H9 (cell line): ENCODE measurements at regions not wholly inside any gene's neighbourhood (a gene's known extent, or its start where the extent isn't known, plus 50 kb on each side); places are given as distances from the start of the nearest gene placed in this dataset.

ENCODE experiments used
- DNase-seq: peaks from one replicate; pipeline ENCODE4 v3.0.0-alpha.2; 2017
- H2AFZ ChIP-seq: one replicate; pipeline ENCODE4 v1.6.1; 2013; ENCODE audit warnings: mild to moderate bottlenecking, low read length, control low read depth, moderate library complexity
- H2AK5ac ChIP-seq: 2 replicates; pipeline ENCODE4 v1.6.1; 2013; ENCODE audit warnings: low read length, control low read depth, mixed read lengths; ENCODE audit not compliant: insufficient read length
- H2BK120ac ChIP-seq: one replicate; pipeline ENCODE4 v1.6.1; 2013; ENCODE audit warnings: low read depth, mild to moderate bottlenecking, low read length, control low read depth, inconsistent platforms; ENCODE audit not compliant: poor library complexity, severe bottlenecking
- H2BK12ac ChIP-seq: 2 replicates; pipeline ENCODE4 v1.6.1; 2013; ENCODE audit warnings: low read length, control low read depth, mixed read lengths, low read depth; ENCODE audit not compliant: insufficient read length
- H2BK15ac ChIP-seq: 2 replicates; pipeline ENCODE4 v1.6.1; 2013; ENCODE audit warnings: low read depth, low read length, control low read depth
- H2BK20ac ChIP-seq: one replicate; pipeline ENCODE4 v1.6.1; 2013; ENCODE audit warnings: low read depth, mild to moderate bottlenecking, low read length, control low read depth, inconsistent platforms; ENCODE audit not compliant: poor library complexity, severe bottlenecking
- H2BK5ac ChIP-seq: 2 replicates; pipeline ENCODE4 v1.6.1; 2013; ENCODE audit warnings: low read length, control low read depth, mixed read lengths; ENCODE audit not compliant: insufficient read length
- H3K14ac ChIP-seq: 2 replicates; pipeline ENCODE4 v1.6.1; 2013; ENCODE audit warnings: low read length, control low read depth; ENCODE audit not compliant: insufficient read depth
- H3K18ac ChIP-seq: 2 replicates; pipeline ENCODE4 v1.6.1; 2013; ENCODE audit warnings: low read depth, mild to moderate bottlenecking, mixed read lengths, low read length, control low read depth; ENCODE audit not compliant: insufficient read length
- H3K23ac ChIP-seq: 2 replicates; pipeline ENCODE4 v1.6.1; 2013; ENCODE audit warnings: low read length, control low read depth, mixed read lengths, low read depth; ENCODE audit not compliant: insufficient read length
- H3K23me2 ChIP-seq: 2 replicates; pipeline ENCODE4 v1.6.1; 2013; ENCODE audit warnings: low read depth, mild to moderate bottlenecking, mixed read lengths, low read length, control low read depth; ENCODE audit not compliant: insufficient read length, poor library complexity, severe bottlenecking
- H3K27ac ChIP-seq: 2 replicates; pipeline ENCODE4 v1.5.1; 2013; ENCODE audit warnings: low read length, control low read depth, mixed read lengths, low read depth; ENCODE audit not compliant: insufficient read length
- H3K27me3 ChIP-seq: 2 replicates; pipeline ENCODE4 v1.6.1; 2013; ENCODE audit warnings: low read length, control low read depth, inconsistent platforms; ENCODE audit not compliant: insufficient read depth
- H3K4ac ChIP-seq: 2 replicates; pipeline ENCODE4 v1.6.1; 2013; ENCODE audit warnings: low read depth, mild to moderate bottlenecking, control low read depth, inconsistent platforms, low read length, moderate library complexity
- H3K4me1 ChIP-seq: 2 replicates; pipeline ENCODE4 v1.6.1; 2013; ENCODE audit warnings: low read length, control low read depth, inconsistent platforms; ENCODE audit not compliant: insufficient read depth
- H3K4me2 ChIP-seq: 2 replicates; pipeline ENCODE4 v1.6.1; 2013; ENCODE audit warnings: low read length, control low read depth, mixed read lengths; ENCODE audit not compliant: insufficient read length, insufficient read depth
- H3K56ac ChIP-seq: 2 replicates; pipeline ENCODE4 v1.6.1; 2013; ENCODE audit warnings: low read depth, mild to moderate bottlenecking, mixed read lengths, low read length, control low read depth; ENCODE audit not compliant: insufficient read length
- H3K79me1 ChIP-seq: 2 replicates; pipeline ENCODE4 v1.6.1; 2013; ENCODE audit warnings: low read depth, mild to moderate bottlenecking, moderate library complexity, low read length, control low read depth, inconsistent platforms; ENCODE audit not compliant: insufficient read depth, poor library complexity, severe bottlenecking
- H3K79me2 ChIP-seq: 2 replicates; pipeline ENCODE4 v1.6.1; 2013; ENCODE audit warnings: low read length, control low read depth, inconsistent platforms; ENCODE audit not compliant: insufficient read depth
- H3K9ac ChIP-seq: 2 replicates; pipeline ENCODE4 v1.6.1; 2013; ENCODE audit warnings: low read length, control low read depth, mixed read lengths; ENCODE audit not compliant: insufficient read length; ENCODE audit errors: extremely low read depth
- H3K9me3 ChIP-seq: one replicate; pipeline ENCODE4 v1.6.1; 2013; ENCODE audit warnings: low read depth, low read length, inconsistent platforms; ENCODE audit not compliant: control insufficient read depth
- H3T11ph ChIP-seq: one replicate; pipeline ENCODE4 v1.6.1; 2013; ENCODE audit warnings: mild to moderate bottlenecking, low read length, control low read depth, inconsistent platforms
- H4K20me1 ChIP-seq: one replicate; pipeline ENCODE4 v1.6.1; 2013; ENCODE audit not compliant: control insufficient read depth, insufficient read length, insufficient read depth
- H4K5ac ChIP-seq: 2 replicates; pipeline ENCODE4 v1.6.1; 2013; ENCODE audit warnings: low read depth, mild to moderate bottlenecking, mixed read lengths, low read length, control low read depth; ENCODE audit not compliant: insufficient read length
- H4K8ac ChIP-seq: replicated peaks from 2 replicates; pipeline ENCODE4 v1.6.1; 2013; ENCODE audit warnings: low read length, control low read depth, mixed read lengths, low read depth; ENCODE audit not compliant: insufficient read length
- H4K91ac ChIP-seq: 2 replicates; pipeline ENCODE4 v1.6.1; 2013; ENCODE audit warnings: low read depth, mild to moderate bottlenecking, moderate library complexity, mixed read lengths, low read length, control low read depth; ENCODE audit not compliant: insufficient read length
- H3K27ac Mint-ChIP-seq, 3 experiments: 2 replicates in 2 of 3; 3 replicates in 1 of 3; pipeline ENCODE4 v1.8.0; 2020 to 2021; ENCODE audit warnings: mixed read lengths in 3 of 3, mild to moderate bottlenecking in 1 of 3, moderate library complexity in 1 of 3
- H3K27me3 Mint-ChIP-seq: 2 replicates; pipeline ENCODE4 v1.8.0; 2021; ENCODE audit warnings: low read depth, mild to moderate bottlenecking, moderate library complexity, mixed read lengths
- H3K36me3 Mint-ChIP-seq, 3 experiments: 2 replicates in 2 of 3; 3 replicates in 1 of 3; pipeline ENCODE4 v1.8.0; 2020 to 2021; ENCODE audit warnings: low read depth in 3 of 3, mixed read lengths in 3 of 3; ENCODE audit not compliant: insufficient read depth in 1 of 3
- H3K4me1 Mint-ChIP-seq, 2 experiments: 2 replicates each; pipeline ENCODE4 v1.8.0; 2020; ENCODE audit warnings: mixed read lengths in 2 of 2
- H3K4me3 Mint-ChIP-seq, 2 experiments: 2 replicates in 1 of 2; 3 replicates in 1 of 2; pipeline ENCODE4 v1.8.0; 2020 to 2021; ENCODE audit warnings: mild to moderate bottlenecking in 2 of 2, mixed read lengths in 2 of 2, moderate library complexity in 1 of 2
- H3K9me3 Mint-ChIP-seq, 2 experiments: 2 replicates in 1 of 2; 3 replicates in 1 of 2; pipeline ENCODE4 v1.8.0; 2020; ENCODE audit warnings: mild to moderate bottlenecking in 2 of 2, mixed read lengths in 2 of 2, moderate library complexity in 1 of 2
- CTCF ChIP-seq: fragments of 200-600 bp; sonication (generic); conservative IDR thresholded peaks from 3 replicates; pipeline ENCODE4 v1.8.0; 2021; ENCODE audit warnings: antibody characterized with exemption, mild to moderate bottlenecking
- WGBS: extraction: QIAGEN DNeasy Blood & Tissue Kit; methylation state at CpG from one replicate; pipeline ENCODE4 v1.1.7; 2013; ENCODE audit warnings: missing lambda C conversion rate, low lambda C conversion rate, mixed read lengths; ENCODE audit not compliant: insufficient read length; ENCODE audit errors: extremely low coverage; 5-methylcytosine and 5-hydroxymethylcytosine counted together

- H2BK120ac ChIP-seq, result no peak overlapping the region
- no peak for TF ChIP-seq CTCF
- no peak overlapping the region for H3K4me2 ChIP-seq
- H2BK15ac ChIP-seq, result no peak overlapping the region
- H3K14ac ChIP-seq, result no peak overlapping the region
- no peak overlapping the region for H3K4ac ChIP-seq
- H4K8ac ChIP-seq, result no peak overlapping the region
- Mint-ChIP-seq H3K36me3 (no peaks in the 10 kb centered on the region), H3K4me1 (peaks cover 4 to 15% of the 10 kb centered on the region in 2 experiments; a peak in 2 of 4 replicates), H3K4me3 (no peak overlapping the region), H3K27ac (no peak overlapping the region; a peak in 1 of 7 replicates), H3K9me3 (no peaks in the 10 kb centered on the region; a peak in 2 of 5 replicates), H3K27me3 (peaks cover 7% of the 10 kb centered on the region)
- H4K5ac ChIP-seq, result no peak overlapping the region
- no peak overlapping the region for H3K23ac ChIP-seq
- no peak overlapping the region for H2BK5ac ChIP-seq
- no peak overlapping the region for H3K27ac ChIP-seq
- H3K9ac ChIP-seq, result no peak overlapping the region
- H3K9me3 ChIP-seq, result no peaks in the 10 kb centered on the region
- no peak overlapping the region for H2AFZ ChIP-seq
- no peaks in the 10 kb centered on the region for H3K4me1 ChIP-seq
- no peak overlapping the region for H4K91ac ChIP-seq
- no CpG with 5 or more reads among the region's 28 CpGs for WGBS
- no peaks in the 10 kb centered on the region for H3K27me3 ChIP-seq
- no peaks in the 10 kb centered on the region for H3K79me1 ChIP-seq
- H3K18ac ChIP-seq, result no peak overlapping the region
- H2BK20ac ChIP-seq, result no peak overlapping the region
- H3K23me2 ChIP-seq, result no peaks in the 10 kb centered on the region
- no peaks in the 10 kb centered on the region for H3K79me2 ChIP-seq
- H2AK5ac ChIP-seq, result no peak overlapping the region
- no peak for DNase-seq
- H3K56ac ChIP-seq, result no peak overlapping the region
- no peaks in the 10 kb centered on the region for H4K20me1 ChIP-seq
- H3T11ph ChIP-seq, result no peak overlapping the region
- H2BK12ac ChIP-seq, result no peak overlapping the region
Measured at GRCh38 chr20:48342822-48343513, 484.8 kb downstream of the PREX1 start.
